AG04449 (cell line): ENCODE measurements at regions not wholly inside any gene's neighbourhood (a gene's known extent, or its start where the extent isn't known, plus 50 kb on each side); places are given as distances from the start of the nearest gene placed in this dataset.

Experiments
- CTCF ChIA-PET: fragments of 350-600 bp; formaldehyde crosslinking; extraction: SDS; loops from one replicate; lab custom pipeline; 2021; ENCODE audit warnings: antibody characterized with exemption; lab: Yijun Ruan, JAX
- POLR2A ChIA-PET: fragments of 400-600, 350-600 bp; formaldehyde crosslinking; extraction: SDS; loops from one replicate; lab custom pipeline; 2020; ENCODE audit warnings: antibody characterized with exemption, inconsistent platforms; lab: Yijun Ruan, JAX
- DNase-seq: peaks from one replicate; pipeline ENCODE4 v3.0.0-alpha.2; 2010; ENCODE audit warnings: low read depth, low spot score
- H3K4me3 ChIP-seq: 2 replicates; pipeline ENCODE4 v1.5.1; 2011; ENCODE audit warnings: low read depth, mild to moderate bottlenecking, control low read depth, low read length
- TF ChIP-seq, protein P1 (sequence below): IDR thresholded peaks from one replicate; pipeline ENCODE4 v1.5.1; 2011; ENCODE audit warnings: mild to moderate bottlenecking, moderate library complexity, low read length, control low read depth, inconsistent platforms; ENCODE audit not compliant: insufficient read depth; ENCODE audit errors: missing control alignments

DNA sequence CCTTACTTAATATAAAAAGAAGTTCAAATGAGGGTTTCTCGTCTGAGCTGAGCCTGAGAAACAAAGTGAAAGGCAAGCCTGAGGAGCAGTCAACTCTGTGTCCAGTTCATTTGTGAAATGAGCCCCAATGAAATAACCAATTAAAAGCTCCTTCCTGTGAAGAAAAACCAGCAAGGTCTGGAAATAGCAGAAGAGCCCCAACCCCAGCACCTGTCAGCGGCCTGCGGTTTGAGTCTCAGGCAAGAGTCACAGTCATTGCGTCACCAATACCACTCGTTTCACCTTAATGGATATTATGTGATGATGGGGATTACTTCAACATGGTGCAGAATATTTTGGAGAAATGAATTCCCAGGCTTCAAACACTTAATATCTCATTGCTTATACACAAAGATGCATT is 211.3 kb upstream of the DPP6 start:
- H3K4me3 ChIP-seq: no peak overlapping the region
- DNase-seq: no peak
- TF ChIP-seq, protein P1, sequence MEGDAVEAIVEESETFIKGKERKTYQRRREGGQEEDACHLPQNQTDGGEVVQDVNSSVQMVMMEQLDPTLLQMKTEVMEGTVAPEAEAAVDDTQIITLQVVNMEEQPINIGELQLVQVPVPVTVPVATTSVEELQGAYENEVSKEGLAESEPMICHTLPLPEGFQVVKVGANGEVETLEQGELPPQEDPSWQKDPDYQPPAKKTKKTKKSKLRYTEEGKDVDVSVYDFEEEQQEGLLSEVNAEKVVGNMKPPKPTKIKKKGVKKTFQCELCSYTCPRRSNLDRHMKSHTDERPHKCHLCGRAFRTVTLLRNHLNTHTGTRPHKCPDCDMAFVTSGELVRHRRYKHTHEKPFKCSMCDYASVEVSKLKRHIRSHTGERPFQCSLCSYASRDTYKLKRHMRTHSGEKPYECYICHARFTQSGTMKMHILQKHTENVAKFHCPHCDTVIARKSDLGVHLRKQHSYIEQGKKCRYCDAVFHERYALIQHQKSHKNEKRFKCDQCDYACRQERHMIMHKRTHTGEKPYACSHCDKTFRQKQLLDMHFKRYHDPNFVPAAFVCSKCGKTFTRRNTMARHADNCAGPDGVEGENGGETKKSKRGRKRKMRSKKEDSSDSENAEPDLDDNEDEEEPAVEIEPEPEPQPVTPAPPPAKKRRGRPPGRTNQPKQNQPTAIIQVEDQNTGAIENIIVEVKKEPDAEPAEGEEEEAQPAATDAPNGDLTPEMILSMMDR: no peak
- ChIA-PET POLR2A (no interaction called here), CTCF (no interaction called here)

GRCh38 chr7:153847828-153848227 is 204.4 kb upstream of the DPP6 start:
- POLR2A ChIA-PET: no interaction called here
- CTCF ChIA-PET: no interaction called here
- H3K4me3 ChIP-seq: no peak overlapping the region
- TF ChIP-seq, protein P1: no peak
- no peak for DNase-seq

GRCh38 chr7:153852261-153852660 is 199.9 kb upstream of the DPP6 start:
- H3K4me3 ChIP-seq: no peak overlapping the region
- no peak for DNase-seq
- ChIA-PET CTCF (no interaction called here), POLR2A (no interaction called here)
- TF ChIP-seq, protein P1: no peak

GRCh38 chr7:153858355-153858754 is 193.8 kb upstream of the DPP6 start:
- TF ChIP-seq, protein P1: no peak
- ChIA-PET CTCF (no interaction called here), POLR2A (no interaction called here)
- peak; percentile 14 for DNase-seq
- H3K4me3 ChIP-seq: no peak overlapping the region

DNA sequence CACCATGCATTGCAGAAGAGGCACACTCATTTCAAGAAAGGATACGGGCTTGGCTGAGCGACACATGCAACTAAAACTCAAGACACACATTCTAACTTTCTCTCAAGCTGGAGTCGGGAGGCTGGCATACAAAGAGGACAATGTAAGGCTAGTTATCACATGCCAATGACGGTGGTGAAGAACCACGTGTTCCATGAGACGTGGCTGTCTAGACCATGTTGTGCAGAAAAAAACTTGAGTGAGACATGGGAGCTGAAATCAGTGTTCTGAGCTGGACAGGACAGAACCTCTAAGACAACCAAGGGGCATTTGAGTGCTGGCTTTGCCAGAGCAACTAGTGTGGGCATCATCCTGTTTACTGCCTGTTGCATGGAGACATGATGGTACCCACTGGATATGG is 193.0 kb upstream of the DPP6 start:
- DNase-seq: no peak
- no peak overlapping the region for H3K4me3 ChIP-seq
- POLR2A ChIA-PET: no interaction called here
- TF ChIP-seq, protein P1: no peak
- CTCF ChIA-PET: no interaction called here

- no peak overlapping the region for H3K4me3 ChIP-seq
- no peak for DNase-seq
- ChIA-PET POLR2A (no interaction called here), CTCF (no interaction called here)
- TF ChIP-seq, protein P1: no peak
Measured at GRCh38 chr7:153886506-153887441, 165.4 kb upstream of the DPP6 start.
